ENCODE measurements at regions not wholly inside any gene's neighbourhood (a gene's known extent, or its start where the extent isn't known, plus 50 kb on each side); places are given as distances from the start of the nearest gene placed in this dataset.
"Not testable (repeated sequence)": the region's sequence is repeated elsewhere in the genome, so short reads cannot be mapped to it uniquely, and the experiment has no call there.

- no peak overlapping the region for H3K27ac ChIP-seq
- intact Hi-C loops (cut with DNase I; ENCODE audit: low total_unique reads) = no loop called here
- H3K36me3 ChIP-seq = no peaks in the 10 kb centered on the region
- 79 to 95% (median 87%) methylated on average over 2 of the region's 2 CpGs for WGBS, 5 donors
- TF ChIP-seq POLR2AphosphoS5 (IDR thresholded peaks at IDR 0.05) = no peak
- no peak for TF ChIP-seq CTCF (IDR thresholded peaks at IDR 0.05 in 8 of 11, conservative IDR thresholded peaks at IDR 0.05 in 3 of 11)
- TF ChIP-seq POLR2A (IDR thresholded peaks at IDR 0.05) = no peak
- H3K9me3 ChIP-seq = no peaks in the 10 kb centered on the region
- peaks cover 0 to 29% (median 0%) of the 10 kb centered on the region in 7 donors for H3K27me3 ChIP-seq (replicated peaks in 1 of 7)
- peaks cover 0 to 11% (median 4%) of the 10 kb centered on the region in 6 donors for H3K4me1 ChIP-seq
- no peak for DNase-seq
- H3K4me3 ChIP-seq = no peak overlapping the region
Measured at GRCh38 chr7:142494021-142494420, 236.2 kb upstream of the PRSS58 start.

- DNase-seq = no peak
- Histone ChIP-seq H3K36me3 (no peaks in the 10 kb centered on the region), H3K4me1 (peaks cover 0 to 18% (median 4%) of the 10 kb centered on the region in 6 donors), H3K9me3 (no peaks in the 10 kb centered on the region), H3K27ac (no peak overlapping the region), H3K4me3 (no peak overlapping the region), H3K27me3 (replicated peaks in 1 of 7) (no peaks in the 10 kb centered on the region)
- WGBS, 5 donors = 93 to 96% (median 94%) methylated on average over 7 of the region's 7 CpGs
- TF ChIP-seq POLR2A (IDR thresholded peaks at IDR 0.05) (no peak), POLR2AphosphoS5 (IDR thresholded peaks at IDR 0.05) (no peak), CTCF (IDR thresholded peaks at IDR 0.05 in 8 of 11, conservative IDR thresholded peaks at IDR 0.05 in 3 of 11) (no peak)
- intact Hi-C loops (cut with DNase I; ENCODE audit: low total_unique reads) = no loop called here
Measured at GRCh38 chr7:142488842-142489241, 231.0 kb upstream of the PRSS58 start.

- intact Hi-C loops (cut with DNase I; ENCODE audit: low total_unique reads) = no loop called here
- no peak for TF ChIP-seq POLR2AphosphoS5 (IDR thresholded peaks at IDR 0.05)
- no peaks in the 10 kb centered on the region for H3K9me3 ChIP-seq
- no peak overlapping the region for H3K27ac ChIP-seq
- peaks cover 0 to 23% (median 6%) of the 10 kb centered on the region in 6 donors for H3K4me1 ChIP-seq
- DNase-seq = no peak
- no peaks in the 10 kb centered on the region for H3K36me3 ChIP-seq
- no peaks in the 10 kb centered on the region for H3K27me3 ChIP-seq (replicated peaks in 1 of 7)
- 53 to 66% (median 61%) methylated on average over 10 of the region's 10 CpGs for WGBS, 5 donors
- no peak overlapping the region for H3K4me3 ChIP-seq
Measured at GRCh38 chr7:142488036-142488633, 230.3 kb upstream of the PRSS58 start.

- WGBS, 5 donors = 27 to 55% (median 49%) methylated on average over 4 of the region's 4 CpGs
- DNase-seq; H3K4me3 ChIP-seq; H3K9me3 ChIP-seq; H3K27ac ChIP-seq; intact Hi-C loops (cut with DNase I; ENCODE audit: low total_unique reads); H3K36me3 ChIP-seq; H3K27me3 ChIP-seq (replicated peaks in 1 of 7): not testable (repeated sequence)
- peaks cover 0 to 29% (median 12%) of the 10 kb centered on the region in 6 donors for H3K4me1 ChIP-seq
Measured at GRCh38 chr7:142487565-142487964, 229.7 kb upstream of the PRSS58 start.

GRCh38 chr7:142487124-142487523 is 229.3 kb upstream of the PRSS58 start:
- intact Hi-C loops (cut with DNase I; ENCODE audit: low total_unique reads) = no loop called here
- H3K4me1 ChIP-seq = peaks cover 0 to 33% (median 13%) of the 10 kb centered on the region in 6 donors
- WGBS, 5 donors = 59 to 78% (median 71%) methylated on average over 4 of the region's 4 CpGs
- no peaks in the 10 kb centered on the region for H3K27me3 ChIP-seq (replicated peaks in 1 of 7)
- DNase-seq = no peak
- H3K4me3 ChIP-seq = no peak overlapping the region
- no peaks in the 10 kb centered on the region for H3K36me3 ChIP-seq
- no peak overlapping the region for H3K27ac ChIP-seq
- H3K9me3 ChIP-seq = no peaks in the 10 kb centered on the region
- TF ChIP-seq POLR2A (IDR thresholded peaks at IDR 0.05) = no peak
- TF ChIP-seq CTCF (IDR thresholded peaks at IDR 0.05 in 8 of 11, conservative IDR thresholded peaks at IDR 0.05 in 3 of 11) = no peak
- no peak for TF ChIP-seq POLR2AphosphoS5 (IDR thresholded peaks at IDR 0.05)

Measured in spleen (tissue), 11 donors.